ENCODE measurements at regions not wholly inside any gene's neighbourhood (a gene's known extent, or its start where the extent isn't known, plus 50 kb on each side); places are given as distances from the start of the nearest gene placed in this dataset.

DNA sequence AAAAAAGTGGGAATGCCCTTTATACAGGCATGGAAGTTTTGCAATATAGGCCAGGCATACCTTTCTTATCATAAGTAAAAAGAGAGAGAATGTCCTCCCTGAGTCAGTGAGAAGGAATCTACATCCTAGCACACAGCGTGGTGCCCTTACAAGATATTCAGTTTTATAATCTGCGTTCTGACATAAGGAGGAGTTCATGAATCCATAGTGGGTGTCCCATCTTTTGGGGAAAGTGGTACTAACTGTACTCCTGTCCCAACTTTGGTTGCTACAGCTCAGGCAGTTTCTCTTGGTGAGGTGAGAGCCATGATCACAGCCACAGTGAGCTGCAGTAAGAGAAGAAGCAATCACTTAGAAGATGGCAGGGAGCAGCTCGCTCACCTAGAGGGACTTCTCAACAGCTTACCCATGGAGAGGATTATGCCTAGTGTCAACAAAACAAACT lies 332.9 kb downstream of the BCAT1 start:
- no peak overlapping the region for H3K27ac ChIP-seq (ENCODE audit: low read length)
- no peak overlapping the region for H3K4me2 ChIP-seq (ENCODE audit: low read length)
- H3K36me3 ChIP-seq (replicated peaks; ENCODE audit: low read depth, low read length), result peaks cover 3% of the 10 kb centered on the region
- no peaks in the 10 kb centered on the region for H3K4me1 ChIP-seq (ENCODE audit: low read length)
- no peak overlapping the region for H2AFZ ChIP-seq (ENCODE audit: low read depth, low read length)
- no peaks in the 10 kb centered on the region; the same call in 1 of the 2 replicates for H3K9me3 ChIP-seq (ENCODE audit: insufficient read depth, low read length)
- no peak for TF ChIP-seq EZH2phosphoT487 (IDR thresholded peaks at IDR 0.05; ENCODE audit: low read depth)
- TF ChIP-seq, protein P1, sequence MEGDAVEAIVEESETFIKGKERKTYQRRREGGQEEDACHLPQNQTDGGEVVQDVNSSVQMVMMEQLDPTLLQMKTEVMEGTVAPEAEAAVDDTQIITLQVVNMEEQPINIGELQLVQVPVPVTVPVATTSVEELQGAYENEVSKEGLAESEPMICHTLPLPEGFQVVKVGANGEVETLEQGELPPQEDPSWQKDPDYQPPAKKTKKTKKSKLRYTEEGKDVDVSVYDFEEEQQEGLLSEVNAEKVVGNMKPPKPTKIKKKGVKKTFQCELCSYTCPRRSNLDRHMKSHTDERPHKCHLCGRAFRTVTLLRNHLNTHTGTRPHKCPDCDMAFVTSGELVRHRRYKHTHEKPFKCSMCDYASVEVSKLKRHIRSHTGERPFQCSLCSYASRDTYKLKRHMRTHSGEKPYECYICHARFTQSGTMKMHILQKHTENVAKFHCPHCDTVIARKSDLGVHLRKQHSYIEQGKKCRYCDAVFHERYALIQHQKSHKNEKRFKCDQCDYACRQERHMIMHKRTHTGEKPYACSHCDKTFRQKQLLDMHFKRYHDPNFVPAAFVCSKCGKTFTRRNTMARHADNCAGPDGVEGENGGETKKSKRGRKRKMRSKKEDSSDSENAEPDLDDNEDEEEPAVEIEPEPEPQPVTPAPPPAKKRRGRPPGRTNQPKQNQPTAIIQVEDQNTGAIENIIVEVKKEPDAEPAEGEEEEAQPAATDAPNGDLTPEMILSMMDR (IDR thresholded peaks at IDR 0.05; ENCODE audit: low read depth, low read length), result no peak
- no peaks in the 10 kb centered on the region for H3K27me3 ChIP-seq (ENCODE audit: low read depth, low read length)
- H3K79me2 ChIP-seq (ENCODE audit: low read length), result no peaks in the 10 kb centered on the region
- H4K20me1 ChIP-seq (ENCODE audit: insufficient read depth, low read length), result no peaks in the 10 kb centered on the region
- no peak overlapping the region for H3K9ac ChIP-seq (ENCODE audit: low read length)
- H3K4me3 ChIP-seq (ENCODE audit: low read length), result no peak overlapping the region

- Histone ChIP-seq H3K79me2 (ENCODE audit: low read length) (no peaks in the 10 kb centered on the region), H3K4me3 (ENCODE audit: low read length) (no peak overlapping the region), H3K9ac (ENCODE audit: low read length) (no peak overlapping the region), H3K9me3 (ENCODE audit: insufficient read depth, low read length) (no peaks in the 10 kb centered on the region; the same call in 1 of the 2 replicates), H3K27me3 (ENCODE audit: low read depth, low read length) (no peaks in the 10 kb centered on the region), H4K20me1 (ENCODE audit: insufficient read depth, low read length) (no peaks in the 10 kb centered on the region), H3K27ac (ENCODE audit: low read length) (no peak overlapping the region), H2AFZ (ENCODE audit: low read depth, low read length) (no peak overlapping the region), H3K4me2 (ENCODE audit: low read length) (no peak overlapping the region), H3K36me3 (replicated peaks; ENCODE audit: low read depth, low read length) (peaks cover 3% of the 10 kb centered on the region), H3K4me1 (ENCODE audit: low read length) (peaks cover 5% of the 10 kb centered on the region)
- TF ChIP-seq, protein P1 (IDR thresholded peaks at IDR 0.05; ENCODE audit: low read depth, low read length), result no peak
- TF ChIP-seq EZH2phosphoT487 (IDR thresholded peaks at IDR 0.05; ENCODE audit: low read depth), result no peak
Measured at GRCh38 chr12:24608637-24609285, 340.1 kb downstream of the BCAT1 start.

DNA sequence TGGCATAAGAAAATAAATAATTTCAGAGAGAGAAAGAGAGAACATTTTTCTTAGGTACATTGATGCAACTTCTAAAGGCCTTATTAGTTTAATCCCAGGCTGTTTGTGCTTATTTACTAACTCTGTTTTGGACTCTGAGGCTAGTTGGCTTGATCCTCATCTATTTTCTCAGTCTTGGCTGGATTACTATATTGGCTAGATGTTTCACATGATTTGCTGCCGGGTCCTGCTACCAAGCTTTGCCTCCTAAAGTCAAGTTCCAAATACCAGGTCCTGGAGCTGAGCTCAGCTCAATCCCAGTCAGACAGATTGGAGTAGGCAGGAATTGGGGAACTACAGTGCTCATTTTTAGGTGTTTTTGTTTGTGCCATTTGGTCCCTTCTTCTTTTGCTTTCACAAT lies 340.8 kb downstream of the BCAT1 start:
- H2AFZ ChIP-seq (ENCODE audit: low read depth, low read length), result no peak overlapping the region
- peaks cover 11% of the 10 kb centered on the region for H3K4me1 ChIP-seq (ENCODE audit: low read length)
- H3K9me3 ChIP-seq (ENCODE audit: insufficient read depth, low read length), result no peaks in the 10 kb centered on the region; the same call in 1 of the 2 replicates
- H3K27me3 ChIP-seq (ENCODE audit: low read depth, low read length), result no peaks in the 10 kb centered on the region
- no peaks in the 10 kb centered on the region for H3K79me2 ChIP-seq (ENCODE audit: low read length)
- H4K20me1 ChIP-seq (ENCODE audit: insufficient read depth, low read length), result no peaks in the 10 kb centered on the region
- no peak overlapping the region for H3K27ac ChIP-seq (ENCODE audit: low read length)
- TF ChIP-seq, protein P1 (IDR thresholded peaks at IDR 0.05; ENCODE audit: low read depth, low read length), result no peak
- TF ChIP-seq EZH2phosphoT487 (IDR thresholded peaks at IDR 0.05; ENCODE audit: low read depth), result no peak
- no peak overlapping the region for H3K9ac ChIP-seq (ENCODE audit: low read length)
- H3K4me2 ChIP-seq (ENCODE audit: low read length), result no peak overlapping the region
- H3K36me3 ChIP-seq (replicated peaks; ENCODE audit: low read depth, low read length), result peaks cover 3% of the 10 kb centered on the region
- no peak overlapping the region for H3K4me3 ChIP-seq (ENCODE audit: low read length)

DNA sequence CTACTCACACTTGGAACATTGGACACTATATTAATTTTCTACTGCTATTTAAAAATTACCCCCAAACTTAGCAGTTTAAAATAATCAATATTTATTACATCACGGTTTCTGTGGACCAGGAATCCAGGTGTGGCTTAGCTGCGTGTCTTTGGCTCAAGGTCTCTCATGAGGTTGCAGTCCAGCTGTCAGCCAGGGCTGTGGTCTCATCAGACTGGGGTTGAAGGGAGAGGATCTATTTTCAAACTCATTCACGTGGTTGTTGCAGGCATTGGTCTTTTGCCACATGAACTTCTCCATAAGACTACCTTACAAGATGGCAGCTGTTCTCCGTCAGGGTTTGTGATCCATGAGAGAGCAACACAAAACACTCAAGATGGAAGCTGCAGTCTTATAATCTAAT lies 343.0 kb downstream of the BCAT1 start:
- Histone ChIP-seq H3K79me2 (ENCODE audit: low read length) (no peaks in the 10 kb centered on the region), H3K36me3 (replicated peaks; ENCODE audit: low read depth, low read length) (no peaks in the 10 kb centered on the region), H2AFZ (ENCODE audit: low read depth, low read length) (no peak overlapping the region), H3K27ac (ENCODE audit: low read length) (no peak overlapping the region), H3K4me1 (ENCODE audit: low read length) (peaks cover 19% of the 10 kb centered on the region), H3K9me3 (ENCODE audit: insufficient read depth, low read length) (no peaks in the 10 kb centered on the region; the same call in 1 of the 2 replicates), H3K4me2 (ENCODE audit: low read length) (no peak overlapping the region), H3K9ac (ENCODE audit: low read length) (no peak overlapping the region), H4K20me1 (ENCODE audit: insufficient read depth, low read length) (no peaks in the 10 kb centered on the region), H3K4me3 (ENCODE audit: low read length) (no peak overlapping the region), H3K27me3 (ENCODE audit: low read depth, low read length) (no peaks in the 10 kb centered on the region)
- no peak for TF ChIP-seq EZH2phosphoT487 (IDR thresholded peaks at IDR 0.05; ENCODE audit: low read depth)
- TF ChIP-seq, protein P1 (IDR thresholded peaks at IDR 0.05; ENCODE audit: low read depth, low read length), result no peak

All from OCI-LY3 (cell line).